Stimulated activated CD4-positive, alpha-beta T cell treated with anti-CD3 and anti-CD28 coated beads, Interleukin-15, amount 100 ng/mL, for 48 hours (primary cell): ENCODE measurements at regions not wholly inside any gene's neighbourhood (a gene's known extent, or its start where the extent isn't known, plus 50 kb on each side); places are given as distances from the start of the nearest gene placed in this dataset.

Experiments used
- DNase-seq, 2 donors: peaks; one replicate each; pipeline ENCODE4 v3.0.0-alpha.2; 2020; ENCODE audit warnings: low read depth in 2 of 2

DNA sequence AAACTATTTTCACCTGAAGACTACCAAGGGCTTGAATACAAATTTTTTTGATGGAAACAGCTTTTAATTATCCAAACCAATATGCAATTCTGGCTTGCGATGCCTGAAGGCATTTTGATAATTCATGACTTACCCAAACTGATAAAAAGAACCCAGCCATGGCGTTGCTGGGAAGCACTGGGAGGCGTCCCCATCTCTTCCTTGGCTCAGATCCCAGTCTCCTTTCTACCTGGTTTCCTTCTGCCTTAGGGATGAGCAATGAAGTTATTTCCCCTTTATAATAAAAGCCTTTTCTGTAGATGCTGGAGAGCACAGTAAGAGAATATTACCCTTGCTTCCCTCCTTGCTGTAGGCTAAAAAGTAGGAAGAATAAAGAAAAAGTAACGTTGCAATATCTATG, 129.1 kb upstream of the ANK3 start:
- no peak for DNase-seq

DNA sequence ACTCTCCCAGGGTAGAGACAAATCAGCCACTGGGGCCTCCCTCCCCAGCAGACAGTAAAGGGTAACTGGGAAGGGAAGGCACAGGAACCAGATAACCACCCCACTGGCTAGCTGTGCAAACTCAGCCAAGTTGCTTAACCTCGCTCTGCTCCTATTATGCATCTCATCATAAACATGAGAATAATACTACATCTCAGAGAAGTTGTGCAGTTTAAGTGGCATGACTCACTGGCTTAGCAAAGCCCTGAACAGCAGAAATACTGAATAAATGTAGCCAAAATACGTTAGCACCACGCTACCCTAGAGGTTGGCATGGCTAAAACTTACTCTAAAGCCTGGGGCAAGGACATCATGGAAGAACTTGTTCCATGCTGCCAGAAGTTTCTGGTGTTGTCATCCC, 128.1 kb upstream of the ANK3 start:
- DNase-seq: no peak

GRCh38 chr10:60513281-60513680, 123.6 kb upstream of the ANK3 start:
- DNase-seq: no peak

- no peak for DNase-seq
Observed at GRCh38 chr10:60511477-60512229, 122.0 kb upstream of the ANK3 start.

GRCh38 chr10:60508831-60509230, 119.2 kb upstream of the ANK3 start:
- DNase-seq: no peak

GRCh38 chr10:60508037-60508436, 118.4 kb upstream of the ANK3 start:
- no peak for DNase-seq

DNA sequence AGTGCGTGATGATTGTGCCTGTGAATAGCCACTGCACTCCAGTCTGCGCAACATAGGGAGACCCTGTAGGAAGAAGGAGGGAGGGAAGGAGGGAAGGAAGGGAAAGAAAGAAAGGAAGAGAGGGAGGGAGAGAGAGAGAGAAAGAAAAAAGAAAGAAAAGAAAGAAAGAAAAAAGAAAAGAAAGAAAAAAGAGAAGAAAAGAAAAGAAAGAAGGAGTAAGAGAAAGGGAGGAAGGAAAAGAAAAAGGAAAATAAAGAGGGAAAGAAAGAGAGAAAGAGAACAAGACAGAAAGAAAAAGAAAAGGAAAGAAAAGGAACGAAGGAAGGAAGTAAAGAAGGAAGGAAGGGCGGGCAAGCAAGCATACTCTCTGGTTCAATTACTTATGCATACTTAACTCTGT, 112.9 kb upstream of the ANK3 start:
- no peak for DNase-seq

DNA sequence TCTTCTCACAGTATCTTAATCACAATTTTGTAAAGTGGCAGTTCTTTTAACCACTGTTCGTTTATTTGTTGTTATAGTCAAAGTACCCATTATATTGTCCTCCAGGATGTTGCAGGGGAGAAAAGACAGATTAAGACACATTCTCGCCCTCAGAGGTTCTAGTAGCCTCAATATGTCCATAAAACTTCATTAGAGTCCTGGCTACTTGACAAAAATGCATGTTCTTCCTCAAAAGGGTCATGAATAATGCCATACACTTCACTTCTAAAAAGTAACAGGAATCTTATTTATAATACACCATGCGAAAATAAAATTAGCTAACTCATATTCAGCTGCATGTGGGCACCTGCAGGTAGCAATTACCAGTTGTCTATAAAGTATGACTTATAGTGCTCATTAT, 109.3 kb upstream of the ANK3 start:
- no peak for DNase-seq

DNA sequence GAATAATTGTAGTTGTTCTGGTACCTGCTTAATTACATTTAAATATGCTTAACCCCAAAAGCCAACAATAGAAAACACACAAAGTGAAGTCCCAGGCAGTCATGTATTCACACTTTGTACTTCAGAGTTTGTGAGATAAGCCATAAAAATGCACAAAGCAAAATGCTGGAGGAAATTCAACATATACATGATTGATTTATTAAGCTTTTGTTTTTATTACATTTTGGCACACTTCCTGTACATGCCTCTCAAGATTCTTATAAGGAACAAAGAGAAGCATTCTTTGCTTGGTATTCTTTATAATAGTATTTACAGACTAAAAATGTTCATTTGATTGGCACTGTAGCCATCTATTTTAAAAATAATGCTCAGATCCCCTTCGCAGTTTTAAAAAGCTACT, 107.7 kb upstream of the ANK3 start:
- no peak for DNase-seq

DNA sequence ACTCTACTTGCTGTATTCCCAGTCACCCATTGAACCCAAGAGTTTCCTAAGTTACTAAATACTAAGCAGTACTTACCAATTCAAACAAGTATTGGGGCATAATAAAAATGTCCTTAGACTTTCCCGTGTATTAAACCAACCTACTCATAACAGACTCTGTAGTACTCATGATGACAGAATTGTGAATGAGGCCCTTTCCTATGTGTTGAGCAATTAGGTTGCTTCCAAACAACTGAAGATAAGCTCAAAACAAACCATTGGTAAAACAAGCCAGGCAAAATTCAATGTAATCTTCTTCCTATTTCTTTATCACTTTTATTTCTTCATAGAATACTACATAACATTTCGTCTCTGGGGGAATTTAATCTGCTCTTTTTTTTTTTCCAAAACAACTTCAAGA, 106.5 kb upstream of the ANK3 start:
- DNase-seq: no peak

- DNase-seq: no peak
Observed at GRCh38 chr10:60495338-60496055, 105.8 kb upstream of the ANK3 start.

- no peak for DNase-seq
Observed at GRCh38 chr10:60494774-60495173, 105.1 kb upstream of the ANK3 start.

DNA sequence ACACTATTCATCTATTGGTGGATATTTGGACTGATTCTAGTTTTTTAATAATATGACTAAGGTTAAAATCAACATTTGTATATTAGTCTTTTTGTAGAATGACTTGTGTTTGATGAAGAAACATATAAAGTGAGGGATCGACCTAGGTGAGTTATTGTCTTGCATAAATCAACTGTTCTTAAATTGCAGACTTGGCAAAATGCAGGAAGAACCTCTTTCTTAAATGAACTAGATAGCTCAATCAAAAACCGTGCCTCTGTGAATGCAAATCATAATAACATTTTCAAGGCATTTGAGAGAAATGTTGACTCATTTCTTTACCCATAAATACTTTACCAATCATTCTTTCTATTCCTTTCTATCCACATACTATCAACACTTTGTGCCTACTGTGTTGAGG, 101.5 kb upstream of the ANK3 start:
- no peak for DNase-seq

DNA sequence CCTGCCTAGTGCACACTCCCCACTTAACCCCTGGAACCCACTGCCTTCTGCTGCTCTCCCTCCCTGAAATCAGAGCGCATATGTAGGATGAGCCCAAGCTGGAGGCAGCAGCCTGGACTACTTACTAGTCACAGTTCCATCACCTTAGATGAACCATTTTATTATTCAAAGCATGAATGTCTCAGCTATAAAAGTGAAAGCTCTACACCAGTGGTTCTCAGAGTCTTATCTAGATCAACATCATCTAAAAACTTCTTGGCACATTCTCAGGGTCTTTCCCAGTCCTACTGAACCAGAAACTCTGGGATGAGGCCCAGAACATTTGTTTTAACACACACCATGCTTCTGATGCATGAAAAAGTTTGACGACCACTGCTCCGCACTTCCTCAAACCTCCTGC, 100.3 kb upstream of the ANK3 start:
- no peak for DNase-seq

- no peak for DNase-seq
Observed at GRCh38 chr10:60488111-60488669, 98.5 kb upstream of the ANK3 start.

GRCh38 chr10:60487543-60487942, 97.9 kb upstream of the ANK3 start:
- no peak for DNase-seq

DNA sequence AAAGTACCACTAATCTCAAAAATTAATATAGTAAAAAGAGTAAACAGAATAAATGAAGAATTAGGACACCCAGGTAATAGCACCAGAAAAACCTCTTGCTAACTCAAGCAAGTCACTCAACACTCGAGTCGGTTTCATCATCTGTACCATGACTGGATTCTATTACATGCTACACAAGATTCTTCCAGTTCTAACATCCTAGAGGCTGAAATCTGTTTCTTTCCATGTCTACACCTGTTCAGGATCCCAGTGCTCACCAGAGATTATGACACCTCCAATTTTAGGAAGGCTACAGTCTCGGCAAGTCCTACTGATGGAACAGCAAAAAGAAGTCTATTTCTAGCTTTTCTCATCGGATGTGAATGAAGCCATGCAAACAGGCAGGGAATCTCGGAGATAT, 95.3 kb upstream of the ANK3 start:
- no peak for DNase-seq

DNA sequence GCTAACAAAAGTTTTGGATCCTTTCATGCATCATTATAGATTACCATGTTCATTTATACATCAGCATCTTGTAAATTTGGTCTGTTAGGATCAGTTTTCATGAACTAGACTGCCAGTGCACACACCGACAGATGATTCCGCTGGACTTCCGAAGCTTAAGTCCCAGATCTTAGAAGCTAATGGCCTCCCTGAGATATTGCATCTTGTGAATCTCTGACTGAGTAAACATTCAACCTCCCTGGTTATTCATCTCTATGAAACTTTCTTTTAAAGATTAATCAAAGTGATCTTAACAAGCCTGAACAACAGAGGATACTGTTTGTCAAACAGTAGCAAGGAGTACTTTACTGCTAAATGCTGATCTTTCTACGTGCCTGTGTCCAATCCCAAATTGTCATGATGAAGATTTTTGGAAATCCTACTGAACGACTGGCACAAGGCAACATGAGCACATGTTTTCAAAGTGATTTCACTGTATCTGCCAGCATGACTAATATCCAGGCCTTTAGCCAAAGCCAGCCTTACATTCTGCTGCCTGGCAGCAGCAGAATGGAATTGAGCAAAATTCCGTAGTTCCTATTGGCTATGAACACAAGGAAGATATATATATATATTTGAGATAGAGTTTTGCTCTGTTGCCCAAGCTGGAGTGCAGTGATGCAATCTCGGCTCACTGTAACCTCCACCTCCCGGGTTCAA, 91.3 kb upstream of the ANK3 start:
- no peak for DNase-seq

DNA sequence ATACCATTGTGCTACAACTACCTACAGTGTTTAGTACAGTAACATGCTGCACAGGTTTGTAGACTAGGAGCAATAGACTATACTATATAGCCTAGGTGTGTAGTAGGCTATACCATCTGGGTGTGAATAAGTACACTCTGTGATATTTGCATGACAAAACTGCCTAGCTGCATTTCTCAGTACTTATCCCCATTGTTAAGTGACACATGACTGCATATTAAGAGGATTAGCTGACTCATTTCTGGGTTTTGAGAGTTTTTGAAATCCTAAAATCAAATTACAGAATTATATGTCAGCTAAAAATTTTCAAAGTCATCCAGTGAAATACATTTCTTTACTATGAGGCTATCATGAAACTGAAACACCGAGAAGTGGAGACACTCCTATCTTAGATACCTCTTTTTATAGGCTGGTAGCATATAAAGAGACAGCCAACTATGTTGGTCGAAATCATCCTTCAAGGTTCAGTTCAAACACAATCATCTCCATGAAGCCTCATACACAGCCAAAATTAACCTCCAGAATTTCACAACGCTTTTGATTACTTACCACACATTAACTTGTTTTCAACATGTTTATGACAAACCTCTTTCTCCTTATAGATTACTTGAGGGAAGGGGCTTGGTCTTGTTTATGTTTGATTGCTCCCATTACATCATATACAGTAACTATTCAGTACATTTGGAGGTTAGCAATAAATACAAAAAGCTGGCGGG, 89.8 kb upstream of the ANK3 start:
- no peak for DNase-seq

DNA sequence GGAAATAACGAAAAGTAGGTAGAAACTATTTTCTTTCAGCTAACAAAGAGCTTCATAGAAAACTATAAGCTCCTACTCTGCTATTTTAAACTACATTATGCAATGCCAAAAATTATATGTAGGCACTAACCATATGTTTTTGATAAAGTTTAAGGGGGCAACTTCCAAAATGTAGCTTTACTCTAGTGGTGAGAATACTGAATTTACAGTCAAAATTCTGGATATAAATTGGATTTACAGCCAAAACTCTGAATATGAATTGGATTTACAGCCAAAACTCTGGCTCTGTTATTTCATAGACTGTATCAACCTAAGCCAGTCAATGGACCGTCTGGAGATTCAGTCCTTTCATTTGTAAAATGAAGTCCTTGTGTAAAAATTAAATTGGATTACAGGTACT, 86.8 kb upstream of the ANK3 start:
- DNase-seq: no peak

DNA sequence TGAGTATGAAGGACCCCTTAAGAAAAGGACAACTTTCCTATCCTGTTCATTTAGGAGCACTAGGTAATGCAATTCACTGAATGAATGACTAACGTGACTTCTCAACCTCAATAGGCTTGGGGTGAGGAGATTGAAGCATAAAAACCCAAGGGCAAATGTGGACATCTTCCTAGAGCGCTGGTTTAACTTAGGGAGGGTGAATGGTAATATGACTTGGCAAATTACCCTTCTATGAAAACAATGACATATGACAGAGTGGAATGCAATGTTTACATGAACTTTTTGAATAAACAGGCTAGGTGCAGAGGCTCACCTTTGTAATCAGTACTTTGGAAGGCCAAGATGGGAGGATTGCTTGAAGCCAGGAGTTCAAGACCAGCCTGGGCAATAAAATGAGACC, 83.9 kb upstream of the ANK3 start:
- no peak for DNase-seq

GRCh38 chr10:60470091-60470490, 80.4 kb upstream of the ANK3 start:
- no peak for DNase-seq
